ENCODE measurements at regions not wholly inside any gene's neighbourhood (a gene's known extent, or its start where the extent isn't known, plus 50 kb on each side); places are given as distances from the start of the nearest gene placed in this dataset.
"Not testable (repeated sequence)": the region's sequence is repeated elsewhere in the genome, so short reads cannot be mapped to it uniquely, and the experiment has no call there.

DNA sequence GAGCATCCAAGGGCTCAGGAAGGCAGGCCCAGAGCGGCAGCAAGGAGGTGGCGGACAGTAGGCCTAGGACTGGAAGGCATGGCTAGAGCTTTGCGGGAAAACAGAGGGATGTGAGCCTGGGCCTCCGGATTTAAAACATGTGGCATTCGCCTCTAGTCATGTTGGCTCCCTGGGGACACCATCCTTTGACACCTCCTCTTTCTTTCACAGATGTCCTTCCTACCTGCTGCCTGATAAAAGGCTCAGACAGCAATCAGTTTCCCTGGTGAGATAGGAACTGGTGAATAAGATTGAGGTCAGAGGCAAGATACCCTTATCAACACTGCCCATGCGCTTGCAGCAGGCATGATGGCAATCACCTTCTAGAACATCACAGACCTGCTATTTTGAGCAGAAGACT lies 277.6 kb downstream of the SIPA1L2 start:
- no peak for DNase-seq (ENCODE audit: low read depth, low spot score)

DNA sequence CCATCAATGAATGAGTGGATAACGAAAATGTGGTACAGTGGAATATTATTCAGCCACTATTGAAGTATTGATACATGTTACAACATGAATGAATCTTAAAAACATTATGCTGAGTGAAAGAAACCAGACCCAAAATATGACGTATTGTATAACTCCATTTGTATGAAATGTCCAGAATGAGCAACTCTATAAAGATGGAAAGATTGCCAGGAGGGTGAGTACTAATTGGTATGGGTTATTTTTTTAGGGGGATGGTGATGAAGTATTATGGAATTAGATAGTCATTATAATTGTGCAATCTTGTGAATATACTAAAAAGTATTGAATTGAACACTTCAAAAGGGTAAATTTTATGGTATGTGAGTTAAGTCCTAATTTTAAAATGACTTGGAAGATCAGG lies 278.6 kb downstream of the SIPA1L2 start:
- DNase-seq (ENCODE audit: low read depth, low spot score): no peak

DNA sequence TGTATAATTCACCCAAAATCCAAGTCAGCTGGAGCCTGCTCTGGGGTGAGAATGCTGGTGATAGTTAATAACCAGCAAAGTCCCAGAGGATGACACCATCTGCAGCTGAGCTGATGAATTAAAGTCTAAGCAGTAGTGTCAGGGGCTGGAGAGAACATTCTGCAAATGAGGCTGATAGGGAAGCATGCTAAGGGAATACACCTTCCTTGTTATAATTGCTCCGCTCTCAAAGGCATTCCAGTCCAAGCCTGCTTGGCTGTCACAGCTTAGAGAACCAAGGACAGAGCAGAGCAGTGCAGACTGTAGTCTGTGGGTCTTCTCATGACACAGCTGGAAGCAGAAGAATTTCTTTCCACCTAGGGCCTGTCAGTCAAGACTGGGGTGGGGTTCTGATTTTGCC lies 283.1 kb downstream of the SIPA1L2 start:
- no peak for DNase-seq (ENCODE audit: low read depth, low spot score)

DNA sequence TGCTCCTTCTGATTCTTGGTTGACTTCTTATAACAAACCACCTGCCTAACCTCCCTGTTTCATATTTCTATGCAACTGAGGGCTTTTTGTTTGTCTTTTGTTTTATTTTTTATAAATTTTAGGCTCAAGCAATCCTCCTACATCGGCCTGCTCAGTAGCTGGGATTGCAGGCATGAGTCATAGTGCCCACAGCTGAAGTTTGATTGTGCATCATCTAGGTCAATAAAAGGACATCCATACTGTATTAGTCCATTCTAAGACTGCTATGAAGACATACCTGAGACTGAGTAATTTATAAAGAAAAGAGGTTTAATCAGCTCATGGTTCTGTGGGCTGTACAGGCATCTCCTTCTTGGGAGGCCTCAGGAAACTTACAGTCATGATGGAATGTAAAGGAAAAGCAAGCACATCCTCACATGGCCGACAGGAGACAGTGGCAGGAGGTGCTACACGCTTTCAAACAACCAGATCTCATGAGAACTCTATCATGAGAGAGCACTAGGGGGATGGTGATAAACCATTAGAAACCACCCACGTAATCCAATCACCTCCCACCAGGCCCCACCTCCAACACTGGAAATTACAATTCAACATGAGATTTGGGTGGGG lies 285.0 kb downstream of the SIPA1L2 start:
- DNase-seq (ENCODE audit: low read depth, low spot score): no peak

DNA sequence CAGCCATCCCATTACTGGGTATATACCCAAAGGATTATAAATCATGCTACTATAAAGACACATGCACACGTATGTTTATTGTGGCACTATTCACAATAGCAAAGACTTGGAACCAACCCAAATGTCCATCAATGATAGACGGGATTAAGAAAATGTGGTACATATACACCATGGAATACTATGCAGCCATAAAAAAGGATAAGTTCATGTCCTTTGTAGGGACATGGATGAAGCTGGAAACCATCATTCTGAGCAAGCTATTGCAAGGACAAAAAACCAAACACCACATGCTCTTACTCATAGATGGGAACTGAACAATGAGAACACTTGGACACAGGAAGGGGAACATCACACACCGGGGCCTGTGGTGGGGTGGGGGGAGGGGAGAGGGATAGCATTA lies 285.7 kb downstream of the SIPA1L2 start:
- not testable (repeated sequence) for DNase-seq (ENCODE audit: low read depth, low spot score)

DNA sequence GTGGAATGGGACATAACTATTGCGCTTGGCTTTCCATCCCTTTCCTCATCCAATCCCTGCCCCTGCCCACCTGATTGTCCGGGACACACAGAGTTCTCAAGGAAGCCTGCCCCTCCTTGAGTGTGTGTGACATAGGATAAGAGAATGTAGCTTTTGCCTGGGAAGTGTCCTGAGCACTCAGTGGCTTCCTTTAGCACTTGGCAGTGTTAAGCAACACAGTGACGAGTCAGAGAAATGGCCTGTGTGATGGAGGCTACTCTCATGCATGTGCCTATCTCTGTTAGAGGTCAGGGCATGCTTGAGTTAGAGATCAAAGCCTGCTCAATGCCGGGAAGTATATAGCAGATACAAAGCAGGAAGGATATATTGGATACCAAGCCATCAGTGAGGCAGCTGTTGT lies 289.5 kb downstream of the SIPA1L2 start:
- DNase-seq (ENCODE audit: low read depth, low spot score): no peak

DNA sequence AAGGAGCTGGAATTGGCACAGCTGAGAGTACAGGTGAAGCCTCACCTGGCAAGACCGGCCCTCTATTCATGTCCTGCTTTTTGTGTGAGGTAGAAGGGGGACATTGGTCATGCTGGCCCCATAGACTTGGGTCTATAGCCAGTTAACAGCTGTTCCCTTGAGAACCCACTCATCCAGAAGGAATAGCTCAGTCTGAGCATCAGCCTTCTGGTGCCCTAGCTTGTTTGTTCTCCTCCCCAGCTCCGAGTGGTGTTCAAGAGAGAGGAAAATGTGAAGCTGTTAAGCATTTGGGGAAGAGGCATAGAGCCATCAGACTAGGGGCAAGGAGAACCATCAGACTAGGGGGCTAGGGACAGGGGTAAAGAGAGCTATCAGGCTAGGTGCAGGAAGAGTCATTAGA lies 290.9 kb downstream of the SIPA1L2 start:
- no peak for DNase-seq (ENCODE audit: low read depth, low spot score)

DNA sequence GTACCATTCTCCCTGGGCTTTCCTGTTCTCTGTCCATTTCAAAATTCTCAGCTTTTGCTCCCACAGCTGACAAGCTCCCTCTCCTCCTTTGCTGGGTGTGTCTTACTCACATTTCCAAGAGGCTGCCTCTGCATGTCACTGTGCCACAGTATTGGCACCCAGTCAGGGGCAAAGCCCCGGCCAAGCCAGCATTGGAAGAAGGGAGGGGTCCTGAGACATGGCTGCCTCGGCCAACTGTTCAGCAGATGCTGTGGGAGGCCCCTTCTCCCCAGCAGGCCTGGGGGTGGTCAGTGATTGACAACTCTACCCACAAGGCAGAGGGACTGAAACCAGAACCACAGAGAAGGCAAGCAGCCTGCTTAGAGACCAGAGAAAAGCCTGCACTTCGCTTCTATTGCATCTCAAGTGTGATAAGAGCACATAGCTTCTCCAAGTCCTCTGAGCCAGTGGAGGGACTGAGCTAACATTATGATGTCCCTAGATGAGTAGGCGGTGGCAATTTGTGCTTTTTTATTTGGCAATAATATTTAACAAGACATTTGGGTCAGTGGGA lies 294.1 kb downstream of the SIPA1L2 start:
- DNase-seq (ENCODE audit: low read depth, low spot score): no peak

DNA sequence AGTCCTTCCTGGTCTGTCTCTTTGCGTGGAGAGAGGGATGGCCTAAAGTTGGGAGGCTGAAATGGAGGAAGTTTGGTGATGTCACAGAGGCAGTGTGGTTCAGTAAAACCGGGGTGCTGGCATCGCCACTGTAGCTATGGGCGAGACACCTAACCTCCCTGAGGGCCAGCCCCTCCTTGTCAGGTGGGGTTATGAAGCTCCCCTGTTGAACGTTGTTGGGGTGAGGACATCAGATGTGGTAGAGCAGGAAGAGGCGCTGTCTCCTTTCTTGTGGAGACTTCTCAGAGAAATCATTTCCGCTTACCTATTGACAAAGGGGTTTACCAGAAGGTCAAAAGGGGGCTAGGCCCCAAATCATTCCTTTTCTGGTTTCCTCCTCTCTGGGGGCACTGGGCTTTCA lies 294.7 kb downstream of the SIPA1L2 start:
- DNase-seq (ENCODE audit: low read depth, low spot score): no peak

DNA sequence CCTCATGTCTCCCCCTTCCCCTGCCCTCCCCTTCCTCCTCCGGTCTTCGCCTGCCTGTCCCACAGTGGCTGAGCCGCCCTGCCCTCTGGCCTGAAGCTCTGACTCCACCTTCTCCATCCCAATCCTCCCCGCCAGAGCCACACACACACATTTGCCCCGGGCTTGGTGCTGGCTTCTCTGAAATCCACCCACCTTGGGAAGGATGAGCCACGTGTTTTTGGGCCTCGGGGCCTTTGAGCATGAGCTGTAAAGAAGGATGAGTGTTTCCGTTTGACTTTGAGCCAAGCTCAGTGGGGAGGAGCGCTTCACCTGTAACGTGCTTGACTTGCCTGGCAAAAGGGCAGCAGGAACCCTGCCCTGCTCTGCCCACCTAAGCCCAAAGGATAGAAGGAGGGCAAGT lies 295.1 kb downstream of the SIPA1L2 start:
- DNase-seq (ENCODE audit: low read depth, low spot score): no peak

DNA sequence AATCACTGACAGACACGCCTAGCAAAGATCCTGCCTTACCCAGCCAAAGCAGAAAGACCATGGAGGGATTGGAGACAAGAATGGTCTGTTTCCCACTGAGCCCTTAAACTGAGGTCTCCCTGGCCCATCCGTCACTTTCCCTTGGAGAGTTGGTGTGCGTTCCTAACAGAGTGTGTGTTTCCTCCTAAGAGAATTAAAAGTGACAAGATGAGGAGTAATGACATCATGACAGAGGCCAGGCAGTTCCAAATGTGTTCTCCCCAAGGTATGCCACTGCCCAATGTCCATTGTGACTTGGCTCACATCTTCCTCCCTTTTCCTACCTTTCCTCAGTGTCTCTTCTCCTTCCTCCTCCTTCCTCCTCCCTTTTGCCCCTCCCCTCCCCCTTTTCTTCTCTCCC lies 295.7 kb downstream of the SIPA1L2 start:
- DNase-seq (ENCODE audit: low read depth, low spot score): no peak

DNA sequence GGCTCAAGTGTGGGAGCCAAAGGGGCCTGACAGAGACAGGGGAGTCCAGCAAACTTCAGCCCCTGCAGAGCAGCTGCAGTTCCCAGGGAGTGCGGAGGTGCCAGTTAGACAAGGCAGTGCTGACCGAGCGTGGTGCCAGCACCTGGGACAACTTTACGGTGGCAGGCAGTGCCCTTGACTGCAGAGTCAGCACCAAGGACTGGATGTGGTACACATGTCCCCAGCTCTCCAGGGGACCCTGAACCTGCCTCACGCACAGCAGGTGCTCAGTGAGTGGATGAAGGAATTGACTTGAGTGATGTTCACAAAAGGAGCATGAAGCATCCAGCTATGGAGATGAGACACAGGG lies 296.5 kb downstream of the SIPA1L2 start:
- no peak for DNase-seq (ENCODE audit: low read depth, low spot score)

DNA sequence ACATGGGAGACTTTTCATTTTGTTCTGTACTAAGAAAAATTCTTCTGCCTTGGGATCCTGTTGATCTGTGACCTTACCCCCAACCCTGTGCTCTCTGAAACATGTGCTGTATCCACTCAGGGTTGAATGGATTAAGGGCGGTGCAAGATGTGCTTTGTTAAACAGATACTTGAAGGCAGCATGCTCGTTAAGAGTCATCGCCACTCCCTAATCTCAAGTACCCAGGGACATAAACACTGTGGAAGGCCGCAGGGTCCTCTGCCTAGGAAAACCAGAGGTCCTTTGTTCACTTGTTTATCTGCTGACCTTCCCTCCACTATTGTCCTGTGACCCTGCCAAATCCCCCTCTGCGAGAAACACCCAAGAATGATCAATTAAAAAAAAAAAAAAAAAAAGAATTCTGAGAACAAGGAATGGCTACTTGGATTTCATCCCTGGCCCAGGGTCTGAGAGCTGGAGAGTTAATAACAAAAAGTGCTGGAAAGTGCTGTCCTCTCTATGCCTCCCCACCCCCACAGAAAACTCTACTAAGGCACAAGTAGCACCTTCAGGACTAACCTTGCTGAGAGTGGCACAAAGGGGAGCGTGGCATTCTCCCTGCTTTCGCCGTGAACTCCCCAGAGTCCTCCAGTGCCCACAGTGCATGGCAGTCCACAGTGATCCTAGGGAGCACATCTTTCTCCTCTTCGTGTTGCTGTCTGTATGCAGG lies 297.1 kb downstream of the SIPA1L2 start:
- DNase-seq (ENCODE audit: low read depth, low spot score): not testable (repeated sequence)

DNA sequence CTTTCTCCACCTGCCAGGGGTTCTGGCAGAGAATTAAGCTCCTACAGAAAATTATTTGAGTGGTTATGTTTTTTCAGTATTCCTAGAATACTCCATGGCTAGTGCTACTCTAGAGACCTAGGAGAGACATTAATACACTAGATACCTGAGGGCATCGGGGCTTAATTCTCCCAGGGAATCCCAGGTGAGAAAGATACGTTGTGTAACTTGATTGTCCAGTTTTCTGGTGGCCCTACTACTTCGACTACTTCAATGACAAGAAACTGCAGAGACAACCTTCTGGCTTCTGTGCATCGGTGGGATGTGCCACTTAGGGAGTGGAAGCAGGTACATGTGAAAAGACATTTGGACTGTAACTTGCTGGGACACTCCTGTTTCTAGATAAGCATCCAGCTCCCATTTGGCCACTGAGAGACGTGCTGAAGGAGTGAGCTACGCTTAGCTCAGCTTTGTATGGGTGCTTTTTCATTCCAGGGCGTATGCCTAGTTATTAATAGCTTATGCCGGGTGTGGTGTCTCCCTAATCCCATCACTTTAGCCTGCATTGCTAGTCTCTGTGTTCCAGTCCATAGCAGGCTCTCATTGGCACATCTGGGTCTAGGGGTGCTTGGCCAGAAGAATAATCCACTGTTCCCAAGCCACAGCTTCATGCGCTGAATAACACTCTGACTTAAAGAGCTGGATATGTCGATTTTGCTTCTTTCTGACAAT lies 300.7 kb downstream of the SIPA1L2 start:
- no peak for DNase-seq (ENCODE audit: low read depth, low spot score)

DNA sequence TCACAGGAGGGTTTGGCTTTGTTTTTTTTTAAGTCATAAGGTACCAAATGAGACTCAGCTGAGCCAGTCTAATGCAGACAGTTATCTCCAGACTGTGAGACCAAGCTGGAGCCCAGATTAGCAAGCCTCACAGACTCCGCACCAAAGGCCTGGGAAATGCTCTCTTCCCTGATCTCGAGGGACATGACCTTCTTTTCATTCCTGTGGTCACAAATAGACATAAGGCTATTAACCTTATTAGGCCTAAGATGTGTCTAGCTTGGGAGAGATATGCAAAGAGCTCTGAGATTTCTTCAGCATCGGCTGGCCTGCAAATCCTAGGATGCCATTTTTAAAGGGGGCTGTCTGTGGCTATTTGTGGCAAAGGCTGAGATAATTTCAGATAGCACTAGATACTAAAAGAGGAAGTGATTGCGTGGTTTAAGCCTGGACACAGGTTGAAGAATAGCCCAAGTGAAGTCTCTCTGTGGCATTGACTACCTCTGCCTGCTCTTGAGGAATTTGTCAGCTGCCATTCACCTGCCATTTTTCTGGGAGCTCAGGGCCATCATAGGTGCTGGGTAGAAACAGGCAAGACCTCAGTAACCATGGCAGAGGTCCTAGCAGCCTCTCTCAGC lies 301.3 kb downstream of the SIPA1L2 start:
- no peak for DNase-seq (ENCODE audit: low read depth, low spot score)

DNA sequence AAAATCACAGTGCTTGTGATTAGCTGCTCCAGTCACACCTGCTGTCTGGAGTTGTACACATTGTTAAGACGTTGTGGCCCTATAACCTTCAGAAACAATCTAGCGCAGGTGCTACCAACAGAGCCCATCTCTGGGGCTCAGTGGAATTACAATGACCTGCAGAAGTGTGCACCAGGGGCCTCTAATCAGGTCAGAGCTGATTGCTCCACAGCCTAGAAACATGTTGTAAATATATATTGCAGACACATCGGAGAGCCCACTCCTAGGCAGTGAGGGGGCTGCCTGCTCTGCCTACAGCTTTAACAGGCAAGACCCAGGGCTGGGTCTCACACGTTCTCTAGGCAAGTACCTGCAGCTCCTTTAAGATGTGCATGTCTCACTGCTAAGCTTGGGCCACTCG lies 302.0 kb downstream of the SIPA1L2 start:
- no peak for DNase-seq (ENCODE audit: low read depth, low spot score)

DNA sequence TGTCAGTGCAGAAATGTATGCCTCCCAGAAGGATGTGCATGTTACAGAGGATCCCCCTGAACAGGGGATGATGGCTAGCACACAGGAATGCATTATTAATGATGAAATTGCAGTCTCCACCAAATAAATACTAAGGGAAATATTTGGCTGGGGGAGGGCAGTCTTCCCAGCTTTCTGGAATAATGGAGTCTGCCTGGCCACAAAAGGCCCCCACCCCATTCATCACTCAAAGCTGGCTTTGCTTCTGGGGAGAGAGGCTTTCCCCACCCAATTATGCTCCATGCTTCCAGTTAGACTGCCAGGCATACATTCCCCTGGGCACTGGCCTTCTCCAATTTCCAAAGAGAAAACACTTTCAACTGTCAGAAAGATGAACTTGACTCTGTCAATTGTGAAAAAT lies 302.7 kb downstream of the SIPA1L2 start:
- no peak for DNase-seq (ENCODE audit: low read depth, low spot score)

DNA sequence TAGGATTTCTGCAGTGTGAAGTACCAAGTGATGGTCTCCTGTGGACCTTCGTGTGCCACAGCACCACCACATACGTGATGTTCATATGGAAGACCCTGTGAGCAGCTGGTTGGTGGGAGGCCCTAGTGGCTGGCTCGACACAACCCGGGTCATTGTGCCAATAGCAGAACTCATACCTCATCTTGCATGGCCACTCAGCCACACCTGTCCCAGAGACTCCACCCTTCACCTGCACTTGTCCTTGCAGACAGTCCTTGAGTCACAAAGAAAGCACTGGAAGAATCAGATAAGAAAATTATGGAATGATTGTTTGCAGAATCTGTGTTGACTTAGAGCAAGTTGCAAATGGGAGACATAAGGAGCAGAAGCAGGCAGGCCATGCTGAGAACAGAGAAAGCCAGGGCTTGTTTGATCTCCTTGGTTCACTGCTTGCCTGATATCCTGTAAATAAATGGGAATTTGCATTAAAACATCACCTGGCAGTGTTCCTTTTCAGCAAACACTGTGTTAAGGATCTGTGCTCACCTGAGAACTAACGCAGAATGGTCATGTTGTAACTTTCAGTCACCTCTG lies 307.7 kb downstream of the SIPA1L2 start:
- DNase-seq (ENCODE audit: low read depth, low spot score): no peak

DNA sequence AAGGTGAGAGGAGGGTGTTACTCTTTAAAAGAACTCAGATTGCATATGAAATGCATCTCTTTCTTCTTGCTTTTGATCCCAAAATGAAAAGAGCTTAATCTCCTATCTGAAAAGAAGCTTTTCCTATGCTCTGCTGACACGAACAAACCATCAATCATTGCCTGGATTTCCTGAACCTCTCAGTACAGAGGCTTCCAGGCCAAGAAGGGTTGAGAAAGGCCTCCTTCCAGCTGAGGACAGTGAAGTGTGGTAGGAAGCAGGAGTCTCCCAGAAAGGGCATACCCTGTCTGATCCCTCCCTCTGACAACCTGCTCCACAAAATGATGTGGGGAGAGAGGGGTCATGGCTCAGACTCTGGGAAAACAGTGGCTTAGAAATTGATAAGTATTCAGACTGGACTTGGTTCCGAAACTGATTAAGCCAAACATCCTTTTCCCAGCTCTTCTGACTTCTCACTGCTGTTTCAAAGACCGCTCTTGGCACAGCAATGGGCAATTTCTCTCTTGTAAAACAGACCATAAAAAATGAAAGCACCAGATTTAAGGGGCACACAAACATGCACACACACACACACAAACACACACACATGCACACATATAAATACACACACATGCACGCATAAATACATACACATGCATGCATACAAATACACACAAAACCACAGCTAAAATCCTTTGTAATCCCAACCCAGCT lies 310.3 kb downstream of the SIPA1L2 start:
- no peak for DNase-seq (ENCODE audit: low read depth, low spot score)

DNA sequence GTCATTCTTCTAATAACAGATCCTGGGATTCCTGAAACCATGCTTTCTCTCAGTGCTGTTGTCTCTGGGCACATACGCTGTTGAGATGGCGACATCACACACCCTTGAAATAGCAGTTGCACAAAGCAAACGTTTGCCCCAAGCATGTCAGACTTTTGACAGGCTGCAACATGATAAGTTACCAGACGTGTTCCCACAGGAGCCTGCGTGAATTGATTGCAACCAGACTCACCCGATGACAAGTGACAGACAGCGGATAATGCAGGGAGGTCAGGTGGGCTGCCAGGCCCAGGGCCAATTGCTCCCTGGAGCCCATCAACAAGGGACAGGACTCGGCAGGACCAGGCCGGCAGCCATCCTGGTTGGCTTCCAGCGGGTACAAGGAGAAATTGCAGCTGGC lies 310.9 kb downstream of the SIPA1L2 start:
- no peak for DNase-seq (ENCODE audit: low read depth, low spot score)

DNA sequence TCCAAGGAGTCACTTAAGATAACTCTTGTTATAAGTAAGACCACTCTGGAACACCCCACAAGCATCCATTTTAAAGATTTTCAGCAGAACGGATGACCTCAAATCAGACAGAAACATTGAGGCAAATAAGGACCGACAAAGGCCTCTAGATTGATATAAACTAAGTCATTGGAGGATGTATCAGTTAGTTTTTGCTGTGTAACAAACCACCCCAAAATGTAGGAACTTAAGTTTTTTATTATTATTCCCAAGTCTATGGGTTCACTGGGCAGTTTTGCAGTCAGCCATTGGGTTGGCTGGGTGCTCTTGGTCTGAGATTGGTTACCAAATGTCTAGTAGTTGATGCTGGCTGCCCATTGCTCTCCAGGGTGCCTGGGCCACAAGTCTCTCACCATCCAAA lies 311.8 kb downstream of the SIPA1L2 start:
- no peak for DNase-seq (ENCODE audit: low read depth, low spot score)

DNA sequence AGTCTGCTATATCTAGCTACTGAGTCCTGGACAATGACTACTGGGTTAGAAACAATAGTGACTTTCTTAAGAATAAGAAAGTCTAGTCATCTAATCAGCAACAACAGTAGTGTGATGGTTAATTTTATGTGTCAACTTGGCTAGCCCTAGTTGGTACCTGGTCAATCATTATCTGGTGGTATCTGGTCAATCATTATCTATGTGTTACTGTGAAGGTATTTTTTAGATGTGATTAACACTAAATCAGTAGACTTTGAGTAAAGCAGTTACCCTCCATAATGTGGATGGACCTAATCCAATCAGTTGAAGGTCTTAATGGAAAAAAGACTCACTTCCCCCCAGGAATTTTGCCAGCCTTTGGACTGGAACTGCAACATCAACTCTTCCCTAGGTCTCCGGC lies 312.6 kb downstream of the SIPA1L2 start:
- DNase-seq (ENCODE audit: low read depth, low spot score): no peak

All from smooth muscle cell of the brain vasculature (primary cell).